Stimulated activated CD8-positive, alpha-beta memory T cell treated with anti-CD3 and anti-CD28 coated beads, Interleukin-15, amount 100 ng/mL, for 1 hour (primary cell): ENCODE measurements at regions not wholly inside any gene's neighbourhood (a gene's known extent, or its start where the extent isn't known, plus 50 kb on each side); places are given as distances from the start of the nearest gene placed in this dataset.
"Not testable (repeated sequence)": the region's sequence is repeated elsewhere in the genome, so short reads cannot be mapped to it uniquely, and the experiment has no call there.

Source experiments
- DNase-seq: peaks from one replicate; pipeline ENCODE4 v3.0.0-alpha.2; 2020; ENCODE audit warnings: low read depth

DNA sequence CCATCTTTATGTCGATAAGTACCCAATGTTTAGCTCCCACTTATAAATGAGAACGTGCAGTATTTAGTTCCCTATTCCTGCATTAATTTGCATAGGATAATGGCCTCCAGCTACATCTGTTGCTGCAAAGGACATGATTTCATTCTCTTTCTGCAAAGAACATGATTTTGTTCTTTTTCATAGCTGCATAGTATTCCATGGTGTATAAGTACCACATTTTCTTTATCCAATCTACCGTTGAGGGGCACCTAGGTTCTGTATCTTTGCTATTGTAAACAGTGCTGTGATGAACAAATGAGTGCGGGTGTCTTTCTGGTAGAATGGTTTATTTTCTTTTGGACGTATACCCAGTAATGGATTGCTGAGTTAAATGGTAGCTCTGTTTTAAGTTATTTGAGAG lies 63.0 kb downstream of the HLX start:
- DNase-seq, result no peak

DNA sequence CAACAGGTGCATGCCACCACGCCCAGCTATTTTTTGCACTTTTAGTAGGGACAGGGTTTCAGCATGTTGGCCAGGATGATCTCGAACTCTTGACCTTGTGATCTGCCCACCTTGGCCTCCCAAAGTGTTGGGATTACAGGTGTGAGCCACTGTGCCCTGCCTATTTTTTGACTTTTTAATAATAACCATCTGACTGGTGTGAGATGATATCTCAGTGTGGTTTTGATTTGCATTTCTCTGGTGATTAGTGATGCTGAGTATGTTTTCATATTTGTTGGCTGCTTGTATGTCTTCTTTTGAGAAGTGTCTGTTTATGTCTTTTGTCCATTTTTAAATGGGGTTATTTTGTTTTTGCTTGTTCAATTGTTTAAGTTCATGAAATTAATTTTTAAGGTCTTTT lies 63.7 kb downstream of the HLX start:
- DNase-seq, result not testable (repeated sequence)

DNA sequence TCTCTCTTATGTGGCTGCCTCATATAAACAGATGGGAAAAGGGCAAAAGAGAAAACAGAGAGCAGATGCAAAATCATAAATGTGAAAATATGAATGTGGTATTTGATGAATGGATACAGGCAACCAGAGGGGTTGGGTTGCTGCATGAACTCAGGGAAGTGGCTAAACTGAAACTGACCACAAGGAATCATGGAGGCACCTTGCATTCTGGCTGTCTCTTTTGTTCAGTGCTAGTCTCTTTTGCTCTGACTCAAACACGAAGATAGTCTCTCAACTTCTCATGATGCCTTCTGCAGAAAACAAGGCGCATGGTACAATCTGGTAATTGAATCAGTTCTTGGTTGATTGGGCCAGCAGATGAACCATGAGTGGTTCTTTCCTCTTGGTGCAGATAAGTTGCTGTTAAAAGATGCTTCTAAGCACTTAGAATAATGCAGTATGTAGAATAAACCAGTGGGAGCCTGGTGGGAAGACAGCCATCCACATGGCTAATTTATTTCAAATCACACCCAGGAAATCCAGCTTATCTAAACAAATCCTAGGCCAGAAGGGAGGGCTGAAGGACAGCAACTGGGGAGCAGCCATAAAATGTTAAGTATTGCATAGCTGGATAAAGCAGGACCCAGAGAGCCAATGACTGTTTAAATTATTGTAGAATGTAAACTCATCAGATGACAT lies 64.2 kb downstream of the HLX start:
- no peak for DNase-seq

DNA sequence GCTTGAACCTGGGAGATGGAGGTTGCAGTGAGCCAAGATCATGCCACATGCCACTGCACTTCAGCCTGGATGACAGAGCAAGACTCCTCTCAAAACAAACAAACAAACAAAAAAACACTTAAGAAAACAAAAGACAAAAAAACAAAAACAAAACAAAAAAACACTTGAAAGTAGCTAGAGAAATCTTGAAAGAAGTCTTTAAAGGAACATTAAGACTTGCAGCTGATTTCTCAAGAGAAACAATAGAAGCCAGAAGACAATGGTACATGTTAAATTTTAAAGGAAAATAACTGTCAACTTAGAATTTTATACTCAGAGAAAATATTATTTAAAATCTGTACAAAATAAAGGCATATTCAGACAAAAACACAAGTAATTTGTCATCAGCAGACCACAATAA lies 71.3 kb downstream of the HLX start:
- no peak for DNase-seq

DNA sequence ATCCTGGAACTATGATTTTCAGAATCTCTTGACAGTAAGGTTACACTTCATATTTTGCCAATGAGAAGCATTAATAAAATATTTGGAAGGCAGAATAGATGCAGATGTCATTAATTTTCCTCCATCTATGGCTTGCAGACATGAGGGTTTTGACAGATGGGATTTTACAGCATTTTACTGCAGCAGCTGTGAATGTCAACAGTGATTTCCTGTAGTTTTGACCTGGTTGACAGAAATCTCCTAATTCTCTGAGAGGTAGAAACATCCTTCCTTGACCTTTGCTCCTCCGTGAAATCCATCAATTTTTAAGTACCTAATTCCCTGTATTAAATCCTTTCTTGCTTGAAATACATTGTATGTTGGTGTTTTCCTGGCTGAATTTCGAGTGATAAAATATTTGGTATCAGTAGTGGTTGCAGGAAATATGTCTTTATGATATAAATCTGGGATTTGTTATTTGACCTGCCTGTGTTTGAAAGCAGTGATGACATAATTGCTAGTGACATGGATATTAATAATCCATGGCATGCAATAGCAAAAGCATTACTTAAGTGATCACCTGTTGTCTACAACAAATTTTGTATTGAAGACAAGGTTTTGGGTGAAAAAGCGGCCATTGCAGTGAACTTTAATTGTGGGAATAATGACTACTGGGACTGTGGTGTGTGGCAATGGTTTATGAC lies 73.9 kb downstream of the HLX start:
- no peak for DNase-seq

DNA sequence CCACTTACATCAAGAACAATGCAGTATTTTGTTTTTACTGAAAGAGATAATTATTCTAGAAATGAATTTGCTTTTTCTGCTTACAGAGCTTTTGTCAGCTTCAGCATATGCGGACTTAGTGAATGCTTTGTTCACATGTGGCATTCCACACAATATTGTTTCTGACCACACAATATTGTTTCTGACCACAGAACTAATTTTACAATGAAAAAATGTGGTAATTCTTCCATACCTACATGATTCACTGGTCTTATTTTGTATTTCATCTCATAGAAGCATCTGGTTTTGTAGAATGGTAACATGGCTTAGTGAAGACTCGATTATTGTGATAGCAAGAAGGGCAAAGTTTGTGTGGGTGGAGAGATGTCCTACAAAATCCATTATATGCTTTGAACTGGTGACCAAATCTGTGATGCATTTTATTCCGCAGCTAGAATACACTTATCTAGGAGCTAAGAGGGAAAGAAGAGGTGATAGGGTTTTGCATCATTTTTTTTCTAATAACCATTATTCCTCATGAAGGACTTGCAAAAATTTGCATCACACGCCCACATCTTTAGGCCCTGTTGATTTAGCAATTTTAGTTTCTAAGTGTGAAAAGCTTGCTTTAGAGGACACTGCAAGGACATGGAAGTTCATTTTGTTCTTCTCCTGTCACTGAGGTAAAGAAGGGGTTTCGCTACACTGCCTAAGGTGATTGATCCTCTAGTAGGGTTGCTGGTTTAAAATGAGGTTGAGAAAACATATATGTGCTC lies 75.3 kb downstream of the HLX start:
- DNase-seq, result no peak

DNA sequence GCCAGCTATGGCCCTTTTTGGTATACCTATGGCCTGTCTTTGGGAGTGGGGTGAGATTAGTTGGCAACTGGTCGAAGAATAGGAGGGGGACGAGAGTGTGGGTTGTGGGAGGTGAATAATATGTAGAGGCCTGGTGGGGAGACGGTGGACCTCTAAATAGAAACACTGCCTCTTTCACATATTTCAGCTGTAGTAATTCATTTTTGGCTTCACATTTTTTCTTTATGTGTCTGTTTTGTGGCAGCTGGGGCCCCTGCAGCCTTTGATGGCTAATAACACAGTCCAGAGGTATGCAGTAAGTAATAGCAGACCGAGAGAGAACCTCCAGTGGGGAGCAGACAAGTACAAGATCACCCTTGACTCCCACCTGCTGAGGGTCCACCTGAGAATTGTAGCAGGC lies 75.9 kb downstream of the HLX start:
- no peak for DNase-seq

DNA sequence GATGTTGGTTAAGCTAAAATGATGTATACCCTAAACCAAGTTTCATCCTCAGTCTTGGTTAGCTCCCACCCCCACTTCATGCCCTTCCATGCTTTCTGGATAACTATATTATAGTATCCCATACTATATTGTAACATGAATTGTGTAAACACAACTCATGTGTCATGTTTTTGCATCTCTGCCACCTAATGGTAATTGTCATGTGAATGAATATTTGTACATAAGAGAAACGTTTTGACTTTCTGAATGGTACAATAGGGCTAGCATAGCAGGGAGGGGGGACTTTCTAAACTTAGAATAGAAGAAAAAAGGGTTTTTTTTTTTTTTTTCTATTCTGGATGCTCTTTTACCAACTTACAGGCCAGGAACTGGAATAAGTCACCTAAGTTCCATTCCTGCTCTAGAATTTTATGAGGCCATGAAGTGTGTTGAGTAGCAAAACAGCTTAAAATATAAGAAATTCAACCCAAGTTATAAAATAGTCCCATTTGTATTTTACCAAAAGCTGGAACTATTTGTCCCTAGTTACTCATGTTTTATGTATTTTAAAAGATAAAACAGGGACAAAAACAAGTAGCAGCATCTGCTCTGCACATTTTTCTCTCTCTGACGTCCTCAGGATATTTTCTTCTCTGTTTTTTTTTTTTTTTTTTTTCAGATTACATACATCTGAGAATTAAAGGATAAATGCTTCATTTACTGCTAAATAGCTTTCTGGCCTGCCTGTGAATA lies 77.4 kb downstream of the HLX start:
- no peak for DNase-seq

DNA sequence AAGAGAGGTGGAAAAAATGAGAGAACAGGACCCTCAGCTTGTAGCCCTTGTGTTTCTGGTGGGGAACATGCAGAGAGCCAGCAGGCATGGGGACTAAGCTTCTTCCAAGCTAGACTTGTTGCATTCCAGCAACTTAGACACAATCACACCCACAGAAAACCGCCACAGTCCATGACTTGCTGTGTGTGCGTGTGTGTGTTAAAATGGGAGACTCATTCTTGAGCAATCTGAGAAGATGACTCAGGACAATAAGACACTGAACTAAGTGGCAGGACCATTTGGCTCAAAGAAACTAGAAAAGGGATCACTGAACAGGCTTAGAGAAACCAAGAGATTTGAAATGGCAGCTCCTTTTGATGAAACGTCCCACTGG lies 78.0 kb downstream of the HLX start:
- DNase-seq, result no peak

DNA sequence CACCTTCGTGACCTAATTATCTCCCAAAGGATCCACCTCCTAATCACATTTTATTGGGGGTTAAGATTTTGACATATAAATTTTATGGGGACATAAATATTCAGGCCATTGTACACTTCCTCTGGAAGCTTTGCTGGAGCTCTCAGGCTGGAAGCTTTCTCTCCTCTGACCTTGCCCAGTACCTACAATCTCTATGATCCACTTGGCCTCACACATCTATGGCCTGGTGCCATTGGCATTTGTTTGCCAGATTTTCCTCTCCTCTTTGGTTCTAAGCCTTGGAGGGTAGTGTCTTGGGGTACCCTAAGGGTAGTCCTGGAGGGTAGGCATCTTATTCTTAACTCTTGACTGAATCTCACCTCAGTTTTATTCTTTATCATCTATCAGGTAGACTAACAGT lies 79.0 kb downstream of the HLX start:
- no peak for DNase-seq

DNA sequence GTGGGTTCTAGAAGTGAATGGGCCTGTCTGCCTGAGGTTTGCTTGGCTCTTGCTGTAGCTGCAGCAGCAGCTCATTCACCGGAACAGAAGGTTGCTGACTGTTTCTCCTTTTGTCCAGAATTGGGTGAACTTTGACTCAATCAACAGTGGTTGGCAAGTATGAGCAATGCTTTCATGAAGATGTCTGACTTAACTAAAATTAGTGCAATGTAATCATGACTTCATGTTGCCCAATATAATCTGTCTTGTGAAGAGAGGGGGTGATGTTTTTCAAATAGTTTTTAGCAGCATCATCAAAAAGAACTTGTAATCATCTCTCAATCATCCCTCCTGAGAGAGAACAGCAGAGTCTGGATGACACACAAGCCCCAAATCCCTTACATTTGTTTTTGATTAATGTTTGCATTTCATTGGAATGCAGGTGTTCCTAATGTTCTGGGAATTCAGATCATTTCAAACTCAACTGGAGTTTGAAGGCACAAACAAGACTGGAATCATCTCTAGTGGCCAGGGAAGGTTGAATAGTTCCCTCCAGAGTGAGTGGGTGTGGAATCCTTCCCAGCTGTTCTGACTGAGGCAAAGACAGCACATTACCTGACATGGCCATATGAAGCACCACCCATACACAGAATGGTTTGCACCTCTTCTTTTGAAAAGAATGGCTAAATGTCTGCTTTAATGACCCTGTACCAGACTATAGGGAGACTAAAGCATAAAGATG lies 82.9 kb downstream of the HLX start:
- no peak for DNase-seq

DNA sequence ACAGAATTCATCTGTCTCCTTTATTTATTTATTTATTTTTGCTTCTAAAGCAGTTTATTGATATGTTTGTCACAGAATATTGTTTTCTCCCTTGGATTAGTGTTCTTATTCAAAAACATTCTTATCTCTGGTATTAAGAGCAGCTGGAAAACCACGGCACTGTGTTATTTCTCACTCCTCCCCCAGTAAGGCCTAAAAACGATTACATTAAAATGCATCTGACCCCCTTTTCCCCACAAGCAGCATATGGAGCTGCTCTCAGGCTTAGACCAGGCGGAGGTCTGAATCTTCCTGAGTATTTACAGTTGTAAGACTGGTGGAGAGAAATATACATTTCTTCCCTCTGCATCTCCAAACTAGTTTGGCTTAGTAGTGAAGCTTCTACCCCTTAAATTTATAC lies 86.8 kb downstream of the HLX start:
- no peak for DNase-seq

DNA sequence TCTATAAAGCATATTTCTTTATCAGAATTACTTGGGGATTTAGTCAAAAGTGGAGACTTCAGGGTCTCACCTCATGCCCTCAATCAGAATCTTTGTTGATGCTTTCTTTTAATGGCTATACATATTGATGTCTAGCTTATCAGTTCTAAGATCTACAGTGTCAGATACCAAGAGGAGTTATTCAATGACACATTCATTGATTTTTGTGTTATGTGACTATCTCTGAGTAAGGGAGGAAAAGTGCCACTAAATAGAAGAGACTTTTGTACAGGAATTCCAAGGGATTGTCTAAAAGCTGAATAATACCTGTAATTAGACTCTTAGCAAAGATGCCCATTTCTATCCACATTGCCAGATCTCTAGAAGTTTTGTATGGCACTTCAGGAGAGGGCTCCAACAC lies 87.2 kb downstream of the HLX start:
- DNase-seq, result no peak

DNA sequence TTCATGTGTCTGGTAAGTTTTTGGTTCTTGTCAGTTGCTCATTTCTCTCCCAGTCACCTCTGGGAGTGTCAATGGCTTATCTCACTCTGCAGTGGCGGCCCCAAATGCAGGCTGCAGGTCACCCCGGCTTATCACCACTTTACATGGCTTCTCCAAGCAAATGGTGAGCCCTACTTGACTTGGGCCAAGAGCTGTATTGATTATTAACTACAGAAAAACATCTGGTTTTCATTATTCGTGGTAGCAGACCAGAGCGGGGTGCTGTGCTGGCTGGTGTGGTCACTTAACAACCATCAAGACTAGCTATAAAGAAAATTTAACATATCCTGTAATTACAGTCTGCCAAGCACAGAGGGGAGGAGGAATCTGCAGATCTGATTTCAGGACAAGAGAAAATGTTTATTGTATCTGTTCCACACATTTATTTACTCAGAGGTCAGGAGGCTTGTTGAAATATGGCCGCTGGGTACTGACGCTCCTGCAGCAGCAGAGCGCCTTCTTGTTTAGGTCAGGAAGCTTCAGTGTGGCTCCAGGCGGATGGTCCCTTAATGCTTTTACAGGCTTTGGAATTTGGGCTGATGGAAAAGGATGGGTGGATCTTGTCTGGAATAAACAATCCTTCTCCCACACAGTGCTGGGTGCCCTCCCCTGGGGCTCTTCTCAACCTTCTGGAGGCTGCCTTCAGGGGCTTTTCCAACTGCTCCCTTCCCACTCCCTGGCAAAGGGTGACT lies 87.8 kb downstream of the HLX start:
- DNase-seq, result no peak

DNA sequence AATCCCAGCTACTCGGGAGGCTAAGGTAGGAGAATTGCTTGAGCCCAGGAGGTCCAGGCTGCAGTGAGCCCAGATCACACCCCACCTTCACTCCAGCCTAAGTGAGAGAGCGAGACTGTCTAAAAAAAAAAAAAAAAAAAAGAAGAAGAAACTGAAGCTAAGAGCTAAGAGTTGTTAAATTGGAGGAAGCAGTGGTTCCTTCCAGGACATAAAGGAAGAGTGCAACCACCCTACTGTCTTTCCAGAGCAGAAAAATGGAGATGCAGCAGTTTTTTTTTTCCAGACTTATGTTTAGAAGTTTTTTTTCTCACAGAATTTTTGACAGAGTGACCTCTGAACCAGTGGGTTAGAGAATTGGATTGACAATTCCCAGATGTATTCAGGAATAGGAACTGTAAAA lies 88.7 kb downstream of the HLX start:
- DNase-seq, result no peak

DNA sequence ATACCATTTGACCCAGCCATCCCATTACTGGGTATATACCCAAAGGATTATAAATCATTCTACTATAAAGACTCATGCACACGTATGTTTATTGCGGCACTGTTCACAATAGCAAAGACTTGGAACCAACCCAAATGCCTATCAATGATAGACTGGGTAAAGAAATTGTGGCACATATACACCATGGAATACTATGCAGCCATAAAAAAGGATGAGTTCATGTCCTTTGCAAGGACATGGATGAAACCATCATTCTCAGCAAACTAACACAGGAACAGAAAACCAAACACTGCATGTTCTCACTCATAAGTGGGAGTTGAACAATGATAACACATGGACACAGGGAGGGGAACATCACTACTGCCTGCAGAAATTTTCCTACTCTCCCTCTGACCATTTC lies 90.0 kb downstream of the HLX start:
- not testable (repeated sequence) for DNase-seq

DNA sequence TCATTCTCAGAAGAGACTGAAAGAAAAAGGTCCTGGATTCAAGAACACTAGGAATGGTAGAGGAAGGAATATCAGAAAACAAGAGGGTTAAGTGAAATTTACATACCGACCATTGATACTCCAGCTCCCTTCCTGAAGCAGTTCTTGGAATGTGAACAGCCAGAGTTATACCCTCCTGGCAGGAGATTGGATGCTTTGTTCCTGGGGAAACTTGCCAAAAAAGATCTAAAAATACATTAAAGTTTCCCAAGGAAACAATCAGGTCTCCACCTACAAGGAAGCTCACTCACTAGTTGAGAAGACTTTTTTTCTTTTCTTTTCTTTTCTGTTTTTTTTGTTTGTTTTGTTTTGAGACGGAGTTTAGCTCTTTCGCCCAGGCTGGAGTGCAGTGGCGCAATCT lies 91.1 kb downstream of the HLX start:
- no peak for DNase-seq

DNA sequence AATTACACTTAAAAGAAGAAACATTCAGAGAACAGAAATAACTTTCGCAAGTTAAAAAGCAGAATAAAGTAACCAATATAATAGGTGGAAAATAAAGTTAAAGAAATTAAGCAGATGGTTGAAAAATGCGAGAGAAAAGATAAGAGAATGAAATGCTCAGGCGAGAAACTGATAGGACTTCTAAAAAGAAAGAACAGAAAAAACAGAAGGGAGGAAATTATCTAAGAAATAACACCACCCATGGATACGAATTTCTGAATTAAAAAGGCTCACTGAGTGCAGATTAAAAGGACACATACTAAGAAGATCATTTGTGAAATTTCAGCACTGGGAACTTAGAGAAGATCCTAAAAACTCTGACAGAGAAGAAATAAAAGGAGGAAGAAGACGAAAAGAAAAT lies 92.0 kb downstream of the HLX start:
- no peak for DNase-seq

DNA sequence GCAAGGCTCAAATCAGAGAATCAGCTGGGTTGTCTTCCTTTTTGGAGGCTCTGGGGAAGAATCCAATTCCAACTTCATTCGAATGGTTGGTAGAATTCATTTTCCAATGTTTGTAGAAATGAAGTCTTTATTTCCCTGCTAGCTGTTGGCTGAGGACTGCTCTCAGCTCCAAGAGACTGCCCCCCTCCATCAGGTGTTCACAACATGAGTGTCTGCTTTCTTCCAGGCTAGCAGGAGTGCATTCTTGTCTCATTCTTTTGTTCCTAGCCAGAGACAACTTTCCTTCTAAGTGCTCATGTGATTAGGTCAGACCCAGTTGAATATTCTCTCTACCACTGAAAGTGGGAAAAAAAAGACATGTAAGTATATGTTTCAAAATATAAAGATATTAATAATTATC lies 95.2 kb downstream of the HLX start:
- DNase-seq, result no peak

DNA sequence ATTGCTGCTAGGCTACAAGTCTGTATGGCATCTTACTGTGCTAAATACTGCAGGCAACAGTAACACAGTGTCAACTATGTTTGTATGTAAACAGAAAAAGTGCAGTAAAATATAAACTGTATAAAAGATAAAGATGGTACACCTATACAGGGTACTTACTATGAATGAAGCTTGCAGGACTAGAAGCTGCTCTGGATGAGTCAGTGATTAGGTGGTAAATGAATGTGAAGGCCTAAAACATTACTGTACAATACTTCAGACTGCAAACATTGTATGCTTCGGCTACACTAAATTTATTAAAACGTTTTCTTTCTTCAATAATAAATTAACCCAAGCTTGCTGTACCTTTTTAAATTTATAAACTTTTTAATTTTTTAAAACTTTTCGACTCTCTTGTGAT lies 97.1 kb downstream of the HLX start:
- DNase-seq, result no peak

DNA sequence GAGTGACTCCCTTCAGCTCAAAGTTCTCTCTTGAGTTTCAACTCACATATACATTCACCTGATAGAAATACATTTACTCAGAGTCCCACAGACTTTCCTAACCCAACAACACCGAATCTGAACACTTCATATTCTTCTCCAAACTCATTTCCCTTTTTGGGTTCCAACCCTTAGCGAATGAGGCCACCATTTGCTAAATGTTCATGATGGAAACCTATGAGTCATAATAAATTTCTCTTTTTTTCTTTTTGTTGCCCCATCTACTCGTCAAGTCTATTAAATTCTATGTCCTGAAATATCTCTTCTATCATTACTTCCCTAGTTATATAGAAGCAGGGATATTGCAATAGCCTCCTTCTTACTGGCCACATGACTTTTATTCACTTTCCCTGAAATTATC lies 100.1 kb downstream of the HLX start:
- no peak for DNase-seq

DNA sequence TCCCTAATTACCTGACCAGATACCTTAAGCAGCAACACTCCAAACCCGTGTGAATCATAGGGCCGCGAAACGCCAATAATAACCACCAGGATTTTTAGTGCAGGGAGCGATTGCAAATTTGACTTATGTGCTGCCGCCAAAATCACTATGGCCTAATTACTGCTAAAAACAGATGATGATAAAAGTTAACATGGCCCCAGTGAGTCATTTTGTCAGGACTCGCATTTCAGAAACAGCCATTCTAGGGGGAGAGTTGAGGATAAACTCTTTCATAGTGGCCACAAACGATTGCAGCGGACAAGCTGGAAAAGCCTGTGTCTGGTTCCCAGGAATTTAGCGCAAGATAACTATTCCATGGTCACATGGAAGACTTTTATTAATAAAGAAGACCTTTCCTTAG lies 103.4 kb downstream of the HLX start:
- DNase-seq, result no peak
